ENCODE measurements at regions not wholly inside any gene's neighbourhood (a gene's known extent, or its start where the extent isn't known, plus 50 kb on each side); places are given as distances from the start of the nearest gene placed in this dataset.
A peak's percentile ranks its signal among the peaks of the same experiment; 100 is the strongest.

GRCh38 chrX:95076449-95076848, 1402.4 kb downstream of the FAM133A start:
- no CpG with 5 or more reads among the region's 1 CpG for WGBS

GRCh38 chrX:95101851-95102390, 1427.9 kb downstream of the FAM133A start:
- no peak overlapping the region for H2AFZ ChIP-seq (ENCODE audit: low read depth, low read length)
- no peak overlapping the region for H3K4ac ChIP-seq (ENCODE audit: low read depth in 1 of 2, low read length in 2 of 2)
- no peak overlapping the region for H2BK120ac ChIP-seq (ENCODE audit: low read depth, low read length)
- no peaks in the 10 kb centered on the region for H3K36me3 ChIP-seq (ENCODE audit: control insufficient read depth in 1 of 2, insufficient read depth in 2 of 2, low read depth in 1 of 2, low read length in 2 of 2)
- DNase-seq, result no peak
- no peaks in the 10 kb centered on the region for H3K4me1 ChIP-seq (ENCODE audit: control insufficient read depth, insufficient read depth, low read depth, low read length)
- H3K79me1 ChIP-seq (replicated peaks; ENCODE audit: low read length, poor library complexity, severe bottlenecking), result no peaks in the 10 kb centered on the region
- no peak overlapping the region for H3K9ac ChIP-seq (ENCODE audit: low read length)
- WGBS, result 76% methylated on average over 3 of the region's 4 CpGs
- H2AK5ac ChIP-seq (ENCODE audit: low read length, severe bottlenecking), result no peak overlapping the region
- no peak overlapping the region for H3K4me2 ChIP-seq (ENCODE audit: low read length, poor library complexity, severe bottlenecking)
- no peak overlapping the region for H2BK15ac ChIP-seq (ENCODE audit: low read depth, poor library complexity, severe bottlenecking)
- no peak overlapping the region for H3K27ac ChIP-seq (ENCODE audit: low read length, poor library complexity, severe bottlenecking)
- H3K14ac ChIP-seq (ENCODE audit: low read length in 2 of 2), result no peak overlapping the region
- H4K91ac ChIP-seq (ENCODE audit: low read length), result no peak overlapping the region
- no peaks in the 10 kb centered on the region for H3K27me3 ChIP-seq (ENCODE audit: control insufficient read depth in 1 of 2, insufficient read depth in 1 of 2, low read length in 2 of 2)
- H3K23ac ChIP-seq (ENCODE audit: low read length in 2 of 2), result no peak overlapping the region
- H2BK5ac ChIP-seq (ENCODE audit: low read depth, low read length, poor library complexity, severe bottlenecking), result no peak overlapping the region
- H3K9me3 ChIP-seq (ENCODE audit: control insufficient read depth, low read length), result no peaks in the 10 kb centered on the region
- H3K4me3 ChIP-seq (ENCODE audit: insufficient read depth in 1 of 2, low read depth in 1 of 2, low read length in 2 of 2), result no peak overlapping the region
- no peak overlapping the region for H4K8ac ChIP-seq (ENCODE audit: low read length)
- H2BK12ac ChIP-seq (ENCODE audit: low read length in 2 of 2), result no peak overlapping the region
- H3K18ac ChIP-seq (ENCODE audit: low read depth in 1 of 2, low read length in 2 of 2), result no peak overlapping the region

More at GRCh38 chrX:95076449-95076848, 1402.4 kb downstream of the FAM133A start:
- H4K91ac ChIP-seq (ENCODE audit: low read length), result no peak overlapping the region
- H3K4me1 ChIP-seq (ENCODE audit: control insufficient read depth, insufficient read depth, low read depth, low read length), result no peaks in the 10 kb centered on the region
- no peak overlapping the region for H3K9ac ChIP-seq (ENCODE audit: low read length)
- H2AFZ ChIP-seq (ENCODE audit: low read depth, low read length), result no peak overlapping the region
- no peak overlapping the region for H3K4ac ChIP-seq (ENCODE audit: low read depth in 1 of 2, low read length in 2 of 2)
- no peak overlapping the region for H3K23ac ChIP-seq (ENCODE audit: low read length in 2 of 2)
- H3K27ac ChIP-seq (ENCODE audit: low read length, poor library complexity, severe bottlenecking), result no peak overlapping the region
- H3K36me3 ChIP-seq (ENCODE audit: control insufficient read depth in 1 of 2, insufficient read depth in 2 of 2, low read depth in 1 of 2, low read length in 2 of 2), result no peaks in the 10 kb centered on the region
- no peaks in the 10 kb centered on the region for H3K9me3 ChIP-seq (ENCODE audit: control insufficient read depth, low read length)
- H2BK120ac ChIP-seq (ENCODE audit: low read depth, low read length), result no peak overlapping the region
- peaks cover 0 to 31% of the 10 kb centered on the region in 2 experiments for H3K27me3 ChIP-seq (ENCODE audit: control insufficient read depth in 1 of 2, insufficient read depth in 1 of 2, low read length in 2 of 2)
- H2AK5ac ChIP-seq (ENCODE audit: low read length, severe bottlenecking), result no peak overlapping the region
- H3K4me3 ChIP-seq (ENCODE audit: insufficient read depth in 1 of 2, low read depth in 1 of 2, low read length in 2 of 2), result no peak overlapping the region
- no peak overlapping the region for H2BK15ac ChIP-seq (ENCODE audit: low read depth, poor library complexity, severe bottlenecking)
- peak; percentile 37 for DNase-seq
- H2BK12ac ChIP-seq (ENCODE audit: low read length in 2 of 2), result no peak overlapping the region
- no peak overlapping the region for H4K8ac ChIP-seq (ENCODE audit: low read length)
- H3K4me2 ChIP-seq (ENCODE audit: low read length, poor library complexity, severe bottlenecking), result no peak overlapping the region
- no peak overlapping the region for H3K18ac ChIP-seq (ENCODE audit: low read depth in 1 of 2, low read length in 2 of 2)
- H2BK5ac ChIP-seq (ENCODE audit: low read depth, low read length, poor library complexity, severe bottlenecking), result no peak overlapping the region
- H3K79me1 ChIP-seq (replicated peaks; ENCODE audit: low read length, poor library complexity, severe bottlenecking), result no peaks in the 10 kb centered on the region
- no peak overlapping the region for H3K14ac ChIP-seq (ENCODE audit: low read length in 2 of 2)

- no peak for DNase-seq
- no peak overlapping the region for H4K8ac ChIP-seq (ENCODE audit: low read length)
- no peak overlapping the region for H4K91ac ChIP-seq (ENCODE audit: low read length)
- H3K27me3 ChIP-seq (ENCODE audit: control insufficient read depth in 1 of 2, insufficient read depth in 1 of 2, low read length in 2 of 2), result no peaks in the 10 kb centered on the region
- H2AFZ ChIP-seq (ENCODE audit: low read depth, low read length), result no peak overlapping the region
- no peak overlapping the region for H3K27ac ChIP-seq (ENCODE audit: low read length, poor library complexity, severe bottlenecking)
- H2BK15ac ChIP-seq (ENCODE audit: low read depth, poor library complexity, severe bottlenecking), result no peak overlapping the region
- no peak overlapping the region for H3K4me2 ChIP-seq (ENCODE audit: low read length, poor library complexity, severe bottlenecking)
- no peak overlapping the region for H3K23ac ChIP-seq (ENCODE audit: low read length in 2 of 2)
- no peak overlapping the region for H3K4me3 ChIP-seq (ENCODE audit: insufficient read depth in 1 of 2, low read depth in 1 of 2, low read length in 2 of 2)
- no peak overlapping the region for H3K18ac ChIP-seq (ENCODE audit: low read depth in 1 of 2, low read length in 2 of 2)
- no peak overlapping the region for H2AK5ac ChIP-seq (ENCODE audit: low read length, severe bottlenecking)
- H2BK12ac ChIP-seq (ENCODE audit: low read length in 2 of 2), result no peak overlapping the region
- no peak overlapping the region for H2BK5ac ChIP-seq (ENCODE audit: low read depth, low read length, poor library complexity, severe bottlenecking)
- H3K14ac ChIP-seq (ENCODE audit: low read length in 2 of 2), result no peak overlapping the region
- H3K4ac ChIP-seq (ENCODE audit: low read depth in 1 of 2, low read length in 2 of 2), result no peak overlapping the region
- no peaks in the 10 kb centered on the region for H3K79me1 ChIP-seq (replicated peaks; ENCODE audit: low read length, poor library complexity, severe bottlenecking)
- H3K4me1 ChIP-seq (ENCODE audit: control insufficient read depth, insufficient read depth, low read depth, low read length), result no peaks in the 10 kb centered on the region
- no peaks in the 10 kb centered on the region for H3K36me3 ChIP-seq (ENCODE audit: control insufficient read depth in 1 of 2, insufficient read depth in 2 of 2, low read depth in 1 of 2, low read length in 2 of 2)
- no peak overlapping the region for H2BK120ac ChIP-seq (ENCODE audit: low read depth, low read length)
- H3K9ac ChIP-seq (ENCODE audit: low read length), result no peak overlapping the region
- peaks cover 37% of the 10 kb centered on the region for H3K9me3 ChIP-seq (ENCODE audit: control insufficient read depth, low read length)
These were observed 1443.5 kb downstream of the FAM133A start for GRCh38 chrX:95117556-95117955.

DNA sequence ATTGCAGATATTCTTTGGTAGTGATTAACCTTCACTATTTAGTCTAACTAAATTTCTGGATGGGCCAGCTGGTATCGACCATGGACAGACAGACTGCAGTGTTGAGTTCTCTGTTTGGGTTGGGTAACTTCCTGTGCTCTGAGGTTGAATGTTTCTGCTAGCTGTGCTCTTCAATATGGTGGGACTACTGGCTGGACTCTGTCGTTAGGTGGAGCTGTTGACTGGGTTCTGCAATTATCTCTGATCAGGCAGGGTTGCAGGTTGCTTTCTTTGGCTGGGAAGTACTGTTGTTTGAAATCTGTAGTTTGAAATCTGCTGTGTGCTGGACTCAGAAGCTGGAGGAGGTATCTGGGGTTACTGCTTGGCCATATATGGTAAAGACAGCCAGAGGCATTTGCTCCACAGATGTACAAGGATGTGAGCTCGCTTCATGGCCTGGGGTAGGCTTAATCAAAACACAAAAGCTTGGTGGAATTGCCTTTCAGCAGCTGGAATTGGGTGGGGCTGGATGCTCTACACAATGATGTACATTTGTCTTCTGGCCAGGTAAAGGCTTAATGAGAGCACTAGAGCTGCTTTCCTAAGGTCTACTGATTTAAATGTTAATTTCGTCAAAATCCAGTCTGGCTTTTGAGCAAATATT, 1472.0 kb downstream of the FAM133A start:
- Histone ChIP-seq H3K36me3 (ENCODE audit: control insufficient read depth in 1 of 2, insufficient read depth in 2 of 2, low read depth in 1 of 2, low read length in 2 of 2) (no peaks in the 10 kb centered on the region), H3K4ac (ENCODE audit: low read depth in 1 of 2, low read length in 2 of 2) (no peak overlapping the region), H2BK5ac (ENCODE audit: low read depth, low read length, poor library complexity, severe bottlenecking) (no peak overlapping the region), H3K4me2 (ENCODE audit: low read length, poor library complexity, severe bottlenecking) (no peak overlapping the region), H2BK120ac (ENCODE audit: low read depth, low read length) (no peak overlapping the region), H3K27ac (ENCODE audit: low read length, poor library complexity, severe bottlenecking) (no peak overlapping the region), H2BK12ac (ENCODE audit: low read length in 2 of 2) (no peak overlapping the region), H2BK15ac (ENCODE audit: low read depth, poor library complexity, severe bottlenecking) (no peak overlapping the region), H3K4me1 (ENCODE audit: control insufficient read depth, insufficient read depth, low read depth, low read length) (no peaks in the 10 kb centered on the region), H2AFZ (ENCODE audit: low read depth, low read length) (no peak overlapping the region), H3K9ac (ENCODE audit: low read length) (no peak overlapping the region), H3K14ac (ENCODE audit: low read length in 2 of 2) (no peak overlapping the region), H3K4me3 (ENCODE audit: insufficient read depth in 1 of 2, low read depth in 1 of 2, low read length in 2 of 2) (no peak overlapping the region), H3K18ac (ENCODE audit: low read depth in 1 of 2, low read length in 2 of 2) (no peak overlapping the region), H4K8ac (ENCODE audit: low read length) (no peak overlapping the region), H3K79me1 (replicated peaks; ENCODE audit: low read length, poor library complexity, severe bottlenecking) (no peaks in the 10 kb centered on the region), H3K27me3 (ENCODE audit: control insufficient read depth in 1 of 2, insufficient read depth in 1 of 2, low read length in 2 of 2) (no peaks in the 10 kb centered on the region), H3K23ac (ENCODE audit: low read length in 2 of 2) (no peak overlapping the region), H2AK5ac (ENCODE audit: low read length, severe bottlenecking) (no peak overlapping the region), H4K91ac (ENCODE audit: low read length) (no peak overlapping the region), H3K9me3 (ENCODE audit: control insufficient read depth, low read length) (no peaks in the 10 kb centered on the region)
- DNase-seq, result no peak
- 58% methylated on average over 3 of the region's 4 CpGs for WGBS
